PC-9 (cell line): ENCODE measurements at regions not wholly inside any gene's neighbourhood (a gene's known extent, or its start where the extent isn't known, plus 50 kb on each side); places are given as distances from the start of the nearest gene placed in this dataset.

ENCODE experiments used
- EZH2 ChIP-seq: fragments of 200-600 bp; sonication (generic); IDR thresholded peaks from 2 replicates; pipeline ENCODE4 v1.8.0; 2017; ENCODE audit warnings: antibody characterized with exemption, low read depth
- TF ChIP-seq, protein P1 (sequence below): fragments of 200-600 bp; sonication (generic); conservative IDR thresholded peaks from 2 replicates; pipeline ENCODE4 v1.6.1; 2017; ENCODE audit warnings: mixed run types, antibody characterized with exemption, mild to moderate bottlenecking, moderate library complexity

DNA sequence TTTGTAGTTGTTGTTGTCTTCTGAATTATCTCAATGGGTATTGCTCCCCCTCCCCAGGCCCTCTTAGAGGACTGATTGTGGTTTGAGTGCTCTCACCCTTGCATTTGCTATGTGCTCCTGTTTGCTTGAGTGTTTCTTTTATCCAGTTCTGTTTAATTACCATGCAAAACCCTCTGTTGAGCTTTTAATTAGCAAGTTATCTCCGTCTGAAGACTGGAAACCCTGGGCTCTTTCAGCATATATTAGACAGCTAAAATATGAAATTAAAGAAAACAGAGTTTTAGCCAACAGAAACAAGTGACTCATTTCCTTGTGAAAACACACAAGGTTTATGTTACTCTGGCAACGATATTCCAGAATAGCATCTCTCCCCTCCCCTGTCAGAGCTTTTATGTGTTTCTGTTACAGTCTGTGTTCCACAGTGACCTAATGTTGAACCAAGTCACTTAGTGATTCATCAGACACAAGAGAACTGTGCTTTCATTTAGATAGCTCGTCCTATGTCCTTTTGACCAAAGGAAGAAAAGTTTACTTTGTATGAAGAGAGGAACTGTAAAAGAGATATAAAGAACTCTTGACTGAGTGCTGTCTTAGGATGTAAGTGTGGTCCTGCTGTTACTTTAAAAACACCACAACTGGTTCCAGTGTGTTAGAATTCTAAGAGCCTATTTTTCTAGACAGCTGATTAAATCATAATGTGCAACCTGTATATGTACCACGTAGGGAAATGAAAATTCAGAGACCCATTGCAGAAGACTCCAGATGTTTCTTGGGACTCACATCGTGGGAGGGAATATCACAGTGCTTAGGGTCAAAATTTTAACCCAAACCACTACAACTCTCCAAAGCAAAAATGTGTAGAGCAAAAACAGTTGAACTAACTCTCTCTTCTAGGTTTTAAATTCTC lies 172.8 kb upstream of the RBMS1 start:
- TF ChIP-seq, protein P1, sequence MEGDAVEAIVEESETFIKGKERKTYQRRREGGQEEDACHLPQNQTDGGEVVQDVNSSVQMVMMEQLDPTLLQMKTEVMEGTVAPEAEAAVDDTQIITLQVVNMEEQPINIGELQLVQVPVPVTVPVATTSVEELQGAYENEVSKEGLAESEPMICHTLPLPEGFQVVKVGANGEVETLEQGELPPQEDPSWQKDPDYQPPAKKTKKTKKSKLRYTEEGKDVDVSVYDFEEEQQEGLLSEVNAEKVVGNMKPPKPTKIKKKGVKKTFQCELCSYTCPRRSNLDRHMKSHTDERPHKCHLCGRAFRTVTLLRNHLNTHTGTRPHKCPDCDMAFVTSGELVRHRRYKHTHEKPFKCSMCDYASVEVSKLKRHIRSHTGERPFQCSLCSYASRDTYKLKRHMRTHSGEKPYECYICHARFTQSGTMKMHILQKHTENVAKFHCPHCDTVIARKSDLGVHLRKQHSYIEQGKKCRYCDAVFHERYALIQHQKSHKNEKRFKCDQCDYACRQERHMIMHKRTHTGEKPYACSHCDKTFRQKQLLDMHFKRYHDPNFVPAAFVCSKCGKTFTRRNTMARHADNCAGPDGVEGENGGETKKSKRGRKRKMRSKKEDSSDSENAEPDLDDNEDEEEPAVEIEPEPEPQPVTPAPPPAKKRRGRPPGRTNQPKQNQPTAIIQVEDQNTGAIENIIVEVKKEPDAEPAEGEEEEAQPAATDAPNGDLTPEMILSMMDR: no peak
- TF ChIP-seq EZH2: no peak
